HL-60 (cell line): ENCODE measurements at regions not wholly inside any gene's neighbourhood (a gene's known extent, or its start where the extent isn't known, plus 50 kb on each side); places are given as distances from the start of the nearest gene placed in this dataset.

Source experiments
- CTCF ChIP-seq: IDR thresholded peaks from one replicate; pipeline ENCODE4 v1.5.1; 2011; ENCODE audit warnings: low read length, control low read depth, inconsistent platforms; ENCODE audit not compliant: insufficient read depth
- GABPA ChIP-seq: IDR thresholded peaks from 2 replicates; pipeline ENCODE4 v1.6.1; 2012; ENCODE audit warnings: low read depth
- REST ChIP-seq: IDR thresholded peaks from 2 replicates; pipeline ENCODE4 v1.6.1; 2012; ENCODE audit warnings: low read depth; ENCODE audit not compliant: insufficient replicate concordance

- TF ChIP-seq CTCF, result no peak
- TF ChIP-seq REST, result no peak
- no peak for TF ChIP-seq GABPA
Observed at GRCh38 chr2:118669654-118670053, 177.8 kb downstream of the EN1 start.
